PC-9 (cell line): ENCODE measurements at regions not wholly inside any gene's neighbourhood (a gene's known extent, or its start where the extent isn't known, plus 50 kb on each side); places are given as distances from the start of the nearest gene placed in this dataset.

ENCODE experiments used
- EZH2 ChIP-seq: fragments of 200-600 bp; sonication (generic); IDR thresholded peaks from 2 replicates; pipeline ENCODE4 v1.8.0; 2017; ENCODE audit warnings: antibody characterized with exemption, low read depth
- TF ChIP-seq, protein P1 (sequence below): fragments of 200-600 bp; sonication (generic); conservative IDR thresholded peaks from 2 replicates; pipeline ENCODE4 v1.6.1; 2017; ENCODE audit warnings: mixed run types, antibody characterized with exemption, mild to moderate bottlenecking, moderate library complexity

DNA sequence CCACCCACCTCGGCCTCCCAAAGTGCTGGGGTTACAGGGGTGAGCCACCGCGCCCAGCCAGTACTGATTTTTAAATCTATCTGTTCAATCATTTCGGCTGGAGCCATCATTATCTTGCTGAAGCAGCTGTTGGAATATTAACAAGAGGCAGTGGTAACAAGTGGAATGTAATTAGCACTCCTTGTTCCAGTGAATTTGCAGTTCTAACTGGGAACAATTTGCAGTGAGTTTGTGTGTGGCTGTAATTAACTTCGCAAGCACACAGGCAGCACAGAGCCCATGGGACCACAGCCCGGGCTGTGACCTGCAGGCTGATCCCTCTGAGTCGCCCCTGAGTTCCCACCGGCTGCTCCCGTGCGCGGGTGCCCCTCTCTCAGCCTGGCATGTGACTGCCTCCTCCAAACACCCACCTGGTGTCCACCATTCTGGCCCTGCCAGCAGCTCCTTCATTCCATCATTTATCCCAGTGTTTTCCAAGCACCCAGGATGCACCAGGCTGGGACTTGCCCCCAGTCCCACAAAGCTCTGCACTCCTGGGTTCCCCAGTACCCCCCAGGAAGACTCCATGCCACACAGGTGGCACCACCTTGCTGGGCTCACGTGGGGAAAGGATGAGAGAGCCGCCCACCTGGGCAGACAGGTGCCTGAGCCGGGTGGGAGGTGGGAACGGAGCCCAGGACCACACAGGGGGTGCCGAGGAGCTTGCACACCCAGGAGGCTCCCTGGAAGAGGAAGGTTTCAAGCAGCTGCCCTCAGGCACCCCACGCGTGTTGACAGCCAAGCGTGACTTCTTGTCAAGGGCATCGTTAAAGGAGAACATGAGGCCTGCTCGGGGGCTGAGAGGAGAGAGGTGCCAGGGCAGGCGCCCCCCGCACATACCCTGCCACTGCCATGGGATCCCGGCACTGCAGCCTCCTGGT lies 75.2 kb downstream of the YTHDF1 start:
- TF ChIP-seq EZH2: no peak
- TF ChIP-seq, protein P1, sequence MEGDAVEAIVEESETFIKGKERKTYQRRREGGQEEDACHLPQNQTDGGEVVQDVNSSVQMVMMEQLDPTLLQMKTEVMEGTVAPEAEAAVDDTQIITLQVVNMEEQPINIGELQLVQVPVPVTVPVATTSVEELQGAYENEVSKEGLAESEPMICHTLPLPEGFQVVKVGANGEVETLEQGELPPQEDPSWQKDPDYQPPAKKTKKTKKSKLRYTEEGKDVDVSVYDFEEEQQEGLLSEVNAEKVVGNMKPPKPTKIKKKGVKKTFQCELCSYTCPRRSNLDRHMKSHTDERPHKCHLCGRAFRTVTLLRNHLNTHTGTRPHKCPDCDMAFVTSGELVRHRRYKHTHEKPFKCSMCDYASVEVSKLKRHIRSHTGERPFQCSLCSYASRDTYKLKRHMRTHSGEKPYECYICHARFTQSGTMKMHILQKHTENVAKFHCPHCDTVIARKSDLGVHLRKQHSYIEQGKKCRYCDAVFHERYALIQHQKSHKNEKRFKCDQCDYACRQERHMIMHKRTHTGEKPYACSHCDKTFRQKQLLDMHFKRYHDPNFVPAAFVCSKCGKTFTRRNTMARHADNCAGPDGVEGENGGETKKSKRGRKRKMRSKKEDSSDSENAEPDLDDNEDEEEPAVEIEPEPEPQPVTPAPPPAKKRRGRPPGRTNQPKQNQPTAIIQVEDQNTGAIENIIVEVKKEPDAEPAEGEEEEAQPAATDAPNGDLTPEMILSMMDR: no peak
